Keratinocyte (primary cell): ENCODE measurements at regions not wholly inside any gene's neighbourhood (a gene's known extent, or its start where the extent isn't known, plus 50 kb on each side); places are given as distances from the start of the nearest gene placed in this dataset.
A peak's percentile ranks its signal among the peaks of the same experiment; 100 is the strongest.

Experiments
- DNase-seq: peaks from one replicate; pipeline ENCODE4 v3.0.0-alpha.2; 2011; ENCODE audit warnings: low read depth, missing footprints, low spot score
- FAIRE-seq: peaks from 2 replicates; lab custom pipeline; 2011; peaks lifted over from hg19 to GRCh38; lab: Jason Lieb, UNC
- H2AFZ ChIP-seq: 2 replicates; pipeline ENCODE4 v1.6.0; 2012; ENCODE audit warnings: low read length, control low read depth, inconsistent platforms; ENCODE audit not compliant: control insufficient read depth
- H3K27ac ChIP-seq: 2 replicates; pipeline ENCODE4 v1.5.1; 2011; ENCODE audit warnings: low read length; ENCODE audit not compliant: control insufficient read depth, insufficient read depth
- H3K27me3 ChIP-seq: 3 replicates; pipeline ENCODE4 v1.6.0; 2011; ENCODE audit warnings: low read length; ENCODE audit not compliant: control insufficient read depth, insufficient read depth; ENCODE audit errors: extremely low read depth
- H3K36me3 ChIP-seq, 2 experiments: 2 replicates in 1 of 2; 3 replicates in 1 of 2; pipeline ENCODE4 v1.5.1; 2011; ENCODE audit warnings: low read length in 2 of 2, mild to moderate bottlenecking in 1 of 2; ENCODE audit not compliant: control insufficient read depth in 2 of 2, insufficient read depth in 2 of 2; ENCODE audit errors: extremely low read depth in 1 of 2
- H3K4me1 ChIP-seq: 3 replicates; pipeline ENCODE4 v1.5.1; 2011; ENCODE audit warnings: low read length; ENCODE audit not compliant: control insufficient read depth, insufficient read depth; ENCODE audit errors: extremely low read depth
- H3K4me2 ChIP-seq: 3 replicates; pipeline ENCODE4 v1.6.0; 2011; ENCODE audit warnings: low read depth, low read length; ENCODE audit not compliant: control insufficient read depth, insufficient read depth; ENCODE audit errors: extremely low read depth
- H3K4me3 ChIP-seq, 3 experiments: fragments of 200-600 bp in 1 of 3; sonication (generic) in 1 of 3; 2 replicates in 2 of 3; 3 replicates in 1 of 3; pipeline ENCODE4 v1.5.1; 2011 to 2016; ENCODE audit warnings: low read length in 3 of 3, mild to moderate bottlenecking in 3 of 3, control low read depth in 2 of 3, inconsistent platforms in 1 of 3, low read depth in 1 of 3, mixed read lengths in 1 of 3, mixed run types in 1 of 3, moderate library complexity in 1 of 3; ENCODE audit not compliant: control insufficient read depth in 2 of 3, insufficient read depth in 2 of 3; ENCODE audit errors: extremely low read depth in 1 of 3
- H3K79me2 ChIP-seq: 2 replicates; pipeline ENCODE4 v1.6.0; 2012; ENCODE audit warnings: low read length; ENCODE audit not compliant: control insufficient read depth, insufficient read depth
- H3K9ac ChIP-seq: 3 replicates; pipeline ENCODE4 v1.6.0; 2011; ENCODE audit warnings: low read length; ENCODE audit not compliant: control insufficient read depth, insufficient read depth; ENCODE audit errors: extremely low read depth
- H3K9me1 ChIP-seq: 3 replicates; pipeline ENCODE4 v1.6.0; 2011; ENCODE audit warnings: low read length; ENCODE audit not compliant: control insufficient read depth, insufficient read depth; ENCODE audit errors: extremely low read depth
- H3K9me3 ChIP-seq: 2 replicates; pipeline ENCODE4 v1.5.1; 2012; ENCODE audit warnings: low read depth, low read length; ENCODE audit not compliant: control insufficient read depth
- H4K20me1 ChIP-seq: 3 replicates; pipeline ENCODE4 v1.6.0; 2011; ENCODE audit warnings: low read length; ENCODE audit not compliant: control insufficient read depth, insufficient read depth; ENCODE audit errors: extremely low read depth
- CTCF ChIP-seq, 3 experiments: IDR thresholded peaks in 1 of 3; conservative IDR thresholded peaks in 1 of 3; optimal IDR thresholded peaks in 1 of 3; 2 replicates in 2 of 3; 3 replicates in 1 of 3; pipeline versions ENCODE3 to v1.5.1; 2011; ENCODE audit warnings: low read length in 3 of 3, mild to moderate bottlenecking in 3 of 3, moderate library complexity in 2 of 3, control low read depth in 1 of 3, inconsistent platforms in 1 of 3; ENCODE audit not compliant: insufficient read depth in 2 of 3; ENCODE audit errors: extremely low read depth in 1 of 3
- EZH2 ChIP-seq: IDR thresholded peaks from one replicate; pipeline ENCODE4 v1.6.1; 2012; ENCODE audit warnings: inconsistent platforms, mild to moderate bottlenecking, low read length, moderate library complexity
- dilution Hi-C: fragments of 300-500 bp; cut with MboI; formaldehyde crosslinking; loops from one replicate; pipeline ENCODE4 v1.7.0; 2020; ENCODE audit warnings: low sequenced_read_pairs; ENCODE audit not compliant: extremely low pct_ligation_motif_present

- dilution Hi-C loops, result no loop called here
- Histone ChIP-seq H3K79me2 (no peaks in the 10 kb centered on the region), H3K36me3 (no peaks in the 10 kb centered on the region), H3K27ac (no peak overlapping the region), H4K20me1 (no peaks in the 10 kb centered on the region), H3K27me3 (no peaks in the 10 kb centered on the region), H3K9ac (no peak overlapping the region), H3K4me1 (no peaks in the 10 kb centered on the region), H2AFZ (no peak overlapping the region), H3K9me1 (no peaks in the 10 kb centered on the region), H3K9me3 (no peaks in the 10 kb centered on the region), H3K4me2 (no peak overlapping the region), H3K4me3 (no peak overlapping the region)
- no peak for FAIRE-seq
- TF ChIP-seq CTCF (optimal IDR thresholded peaks at IDR 0.05 in 1 of 3, IDR thresholded peaks at IDR 0.05 in 1 of 3, conservative IDR thresholded peaks at IDR 0.05 in 1 of 3; ENCODE audit: extremely low read depth in 1 of 3, insufficient read depth in 2 of 3, low read length in 3 of 3), result no peak
- TF ChIP-seq EZH2, result no peak
- no peak for DNase-seq
These were observed 219.5 kb downstream of the TMEM47 start for GRCh38 chrX:34437586-34437985.

- H4K20me1 ChIP-seq, result no peaks in the 10 kb centered on the region
- DNase-seq (no peak), FAIRE-seq (no peak)
- no peaks in the 10 kb centered on the region for H3K9me1 ChIP-seq
- H3K36me3 ChIP-seq, result no peaks in the 10 kb centered on the region
- no peak overlapping the region for H3K4me3 ChIP-seq
- no peaks in the 10 kb centered on the region for H3K79me2 ChIP-seq
- dilution Hi-C loops, result no loop called here
- no peaks in the 10 kb centered on the region for H3K4me1 ChIP-seq
- no peak overlapping the region for H3K4me2 ChIP-seq
- no peak overlapping the region for H3K9ac ChIP-seq
- TF ChIP-seq CTCF (optimal IDR thresholded peaks at IDR 0.05 in 1 of 3, IDR thresholded peaks at IDR 0.05 in 1 of 3, conservative IDR thresholded peaks at IDR 0.05 in 1 of 3; ENCODE audit: extremely low read depth in 1 of 3, insufficient read depth in 2 of 3, low read length in 3 of 3) (peak in 1 of 3 experiments; percentile 7), EZH2 (no peak)
- no peaks in the 10 kb centered on the region for H3K9me3 ChIP-seq
- no peak overlapping the region for H3K27ac ChIP-seq
- H2AFZ ChIP-seq, result no peak overlapping the region
- H3K27me3 ChIP-seq, result no peaks in the 10 kb centered on the region
These were observed 230.8 kb downstream of the TMEM47 start for GRCh38 chrX:34426334-34426733.
